Peyer's patch (tissue), 4 donors: ENCODE measurements at regions not wholly inside any gene's neighbourhood (a gene's known extent, or its start where the extent isn't known, plus 50 kb on each side); places are given as distances from the start of the nearest gene placed in this dataset.

Source experiments
- DNase-seq, 3 donors: peaks; one replicate each; pipeline ENCODE4 v3.0.0-alpha.2; 2017 to 2019
- H3K27ac ChIP-seq, 4 donors: fragments of 200-600 bp; sonication (generic); one replicate each; pipeline ENCODE4 v1.5.1; 2016 to 2019
- H3K27me3 ChIP-seq, 2 donors: fragments of 200-600 bp; sonication (generic); one replicate each; pipeline ENCODE4 v1.5.1; 2019
- H3K36me3 ChIP-seq, 3 donors: fragments of 200-600 bp; sonication (generic); one replicate each; pipeline ENCODE4 v1.5.1; 2016 to 2019
- H3K4me1 ChIP-seq, 4 donors: fragments of 200-600 bp; sonication (generic); one replicate each; pipeline ENCODE4 v1.5.1; 2016 to 2019
- H3K4me3 ChIP-seq, 4 donors: fragments of 200-600 bp; sonication (generic); 1 replicate in 3 of 4; 2 replicates in 1 of 4; pipeline ENCODE4 v1.5.1; 2016 to 2019; ENCODE audit warnings: mild to moderate bottlenecking in 1 of 4
- H3K9me3 ChIP-seq, 4 donors: fragments of 200-600 bp; sonication (generic); one replicate each; pipeline ENCODE4 v1.5.1; 2016 to 2019; ENCODE audit warnings: mild to moderate bottlenecking in 1 of 4
- CTCF ChIP-seq, 6 experiments: fragments of 450-650 bp in 4 of 6; fragments of 200-600 bp in 2 of 6; sonication (generic) in 1 of 6; IDR thresholded peaks; one replicate each; pipeline ENCODE4 v1.5.1; 2017 to 2019; ENCODE audit warnings: antibody characterized with exemption in 6 of 6, mild to moderate bottlenecking in 3 of 6, moderate library complexity in 1 of 6
- POLR2A ChIP-seq, 2 donors: fragments of 450-650 bp; IDR thresholded peaks; one replicate each; pipeline ENCODE4 v1.5.1; 2017; ENCODE audit warnings: antibody characterized with exemption in 2 of 2, mild to moderate bottlenecking in 2 of 2, moderate library complexity in 2 of 2

DNA sequence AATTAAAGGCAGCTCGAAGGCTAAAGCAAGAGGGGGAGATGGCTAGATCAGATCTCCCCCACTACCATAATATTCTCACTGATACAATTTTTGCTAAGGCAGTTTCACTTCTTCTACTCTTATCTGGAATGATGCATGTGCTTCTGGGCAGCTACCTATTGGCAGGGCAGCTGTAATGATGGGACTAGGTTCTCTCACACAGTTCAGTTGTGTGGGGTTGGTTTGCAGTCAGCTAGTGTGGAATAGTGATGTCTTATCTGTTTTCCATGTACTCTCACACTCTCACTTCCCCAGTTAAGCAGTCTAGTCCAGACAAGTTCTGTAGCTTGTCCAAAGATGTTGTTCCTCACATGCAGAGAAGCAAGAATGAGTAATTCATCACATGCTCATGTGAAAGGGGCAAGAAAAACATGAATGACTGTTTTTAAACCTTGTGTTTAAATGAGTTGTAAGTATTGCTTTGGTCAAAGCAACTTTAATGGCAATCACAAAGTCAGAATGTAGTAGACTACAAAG is 836.1 kb downstream of the CBLN2 start:
- Histone ChIP-seq H3K27me3 (no peaks in the 10 kb centered on the region), H3K36me3 (no peaks in the 10 kb centered on the region), H3K4me1 (no peaks in the 10 kb centered on the region), H3K9me3 (no peaks in the 10 kb centered on the region), H3K4me3 (no peak overlapping the region), H3K27ac (no peak overlapping the region)
- TF ChIP-seq POLR2A (IDR thresholded peaks at IDR 0.05): no peak
- TF ChIP-seq CTCF (IDR thresholded peaks at IDR 0.05): no peak
- DNase-seq: no peak

DNA sequence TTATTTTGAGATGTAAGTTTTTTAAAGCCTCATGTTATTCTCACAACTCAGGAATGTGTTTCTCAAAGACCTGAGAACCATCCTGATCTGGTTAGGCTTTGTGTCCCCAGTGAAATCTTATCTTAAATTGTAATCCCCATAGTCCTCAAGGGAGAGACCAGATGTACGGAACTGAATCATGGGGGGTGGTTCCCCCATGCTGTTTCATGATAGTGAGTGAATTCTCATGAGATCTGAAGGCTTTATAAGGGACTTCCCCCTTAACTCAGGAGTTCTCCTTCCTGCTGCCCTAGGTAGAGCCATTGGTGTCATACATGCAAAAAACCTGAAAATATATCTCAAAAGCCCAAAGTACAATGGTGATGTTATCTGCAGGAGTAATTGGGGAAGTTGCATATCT is 836.7 kb downstream of the CBLN2 start:
- H3K9me3 ChIP-seq: no peaks in the 10 kb centered on the region
- H3K36me3 ChIP-seq: no peaks in the 10 kb centered on the region
- no peak overlapping the region for H3K27ac ChIP-seq
- no peak overlapping the region for H3K4me3 ChIP-seq
- DNase-seq: no peak
- no peaks in the 10 kb centered on the region for H3K4me1 ChIP-seq
- no peaks in the 10 kb centered on the region for H3K27me3 ChIP-seq
- no peak for TF ChIP-seq CTCF (IDR thresholded peaks at IDR 0.05)
- no peak for TF ChIP-seq POLR2A (IDR thresholded peaks at IDR 0.05)

DNA sequence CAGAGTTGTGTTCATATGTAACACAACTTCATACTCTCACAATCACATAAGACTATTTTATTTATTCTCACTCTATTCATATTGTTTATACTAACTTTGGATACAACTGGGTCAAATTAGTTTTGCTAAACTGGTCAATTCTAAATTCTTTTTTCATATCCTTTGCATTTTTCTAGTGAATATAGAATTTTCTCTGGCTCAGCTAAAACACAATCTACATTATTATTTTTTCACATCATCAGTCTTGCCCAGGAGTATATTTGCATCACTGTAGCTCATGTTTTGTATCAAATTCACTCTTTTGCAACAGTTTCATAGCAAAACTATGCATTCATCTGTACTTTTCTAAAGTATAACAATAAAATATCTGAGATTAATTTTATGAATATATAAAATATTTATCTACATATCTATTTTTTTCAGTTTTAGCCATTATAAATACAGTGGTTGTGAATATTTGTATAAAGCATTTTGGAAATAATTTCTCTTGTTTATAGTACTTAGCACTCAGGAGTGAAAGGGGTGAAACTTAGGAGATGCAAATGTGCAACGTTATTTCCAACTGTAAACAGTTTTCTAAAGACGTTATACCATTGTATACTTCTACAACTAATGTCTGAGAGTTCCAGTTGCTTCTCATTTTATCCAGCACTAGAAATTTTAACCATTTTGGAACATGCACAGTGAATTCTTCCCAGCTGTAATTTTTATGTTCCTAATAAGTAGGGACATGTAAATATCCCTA is 854.6 kb downstream of the CBLN2 start:
- DNase-seq: no peak
- Histone ChIP-seq H3K36me3 (no peaks in the 10 kb centered on the region), H3K4me3 (no peak overlapping the region), H3K4me1 (no peaks in the 10 kb centered on the region), H3K27ac (no peak overlapping the region), H3K9me3 (no peaks in the 10 kb centered on the region), H3K27me3 (no peaks in the 10 kb centered on the region)
- no peak for TF ChIP-seq POLR2A (IDR thresholded peaks at IDR 0.05)
- no peak for TF ChIP-seq CTCF (IDR thresholded peaks at IDR 0.05)

DNA sequence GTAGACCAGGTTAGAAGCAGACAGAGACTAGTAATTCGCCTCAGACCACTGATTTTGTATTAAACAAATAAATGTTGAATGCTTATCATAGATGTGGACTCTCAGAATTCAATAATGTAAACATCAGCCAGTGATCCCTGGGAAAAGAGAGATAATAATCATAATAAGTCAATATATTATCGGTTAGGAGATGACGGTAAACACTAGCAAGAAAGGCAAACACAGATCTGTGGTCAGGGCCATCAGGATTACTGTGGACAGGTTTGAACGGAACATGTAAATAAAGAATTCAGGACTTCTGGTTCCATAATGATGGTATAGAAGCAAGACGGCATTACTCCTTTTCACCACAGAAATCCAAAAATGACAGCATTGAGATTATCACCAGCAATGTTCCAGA is 861.6 kb downstream of the CBLN2 start:
- H3K27ac ChIP-seq: no peak overlapping the region

DNA sequence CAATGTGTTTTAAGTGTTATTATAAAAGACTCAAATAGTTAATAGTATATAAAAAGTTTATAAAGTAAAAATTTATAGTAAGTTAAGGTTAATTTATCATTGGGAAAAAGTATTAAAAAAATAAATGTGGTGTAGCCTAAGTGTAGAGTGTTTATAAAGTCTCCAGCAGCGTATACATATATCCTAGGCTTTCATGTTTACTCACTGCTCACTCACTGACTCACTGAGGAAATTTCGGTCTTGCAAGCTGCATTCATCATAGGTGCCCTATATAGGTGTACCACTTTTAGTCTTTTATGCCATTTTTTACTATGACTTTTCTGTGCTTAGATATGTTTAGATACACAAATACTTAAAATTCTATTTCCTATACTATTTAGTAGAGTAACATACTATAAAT is 866.0 kb downstream of the CBLN2 start:
- Histone ChIP-seq H3K4me3 (no peak overlapping the region), H3K9me3 (peaks cover 0 to 6% (median 0%) of the 10 kb centered on the region in 4 donors), H3K27me3 (no peaks in the 10 kb centered on the region), H3K27ac (no peak overlapping the region), H3K4me1 (no peaks in the 10 kb centered on the region), H3K36me3 (no peaks in the 10 kb centered on the region)
- TF ChIP-seq POLR2A (IDR thresholded peaks at IDR 0.05) (no peak), CTCF (IDR thresholded peaks at IDR 0.05) (no peak)
- no peak for DNase-seq

More for the DNA sequence above, 861.6 kb downstream of the CBLN2 start:
- no peak overlapping the region for H3K4me3 ChIP-seq
- H3K27me3 ChIP-seq: no peaks in the 10 kb centered on the region
- TF ChIP-seq CTCF (IDR thresholded peaks at IDR 0.05) (no peak), POLR2A (IDR thresholded peaks at IDR 0.05) (no peak)
- no peaks in the 10 kb centered on the region for H3K4me1 ChIP-seq
- DNase-seq: no peak
- H3K9me3 ChIP-seq: no peaks in the 10 kb centered on the region
- H3K36me3 ChIP-seq: no peaks in the 10 kb centered on the region
